ENCODE measurements at regions not wholly inside any gene's neighbourhood (a gene's known extent, or its start where the extent isn't known, plus 50 kb on each side); places are given as distances from the start of the nearest gene placed in this dataset.
A peak's percentile ranks its signal among the peaks of the same experiment; 100 is the strongest.

DNA sequence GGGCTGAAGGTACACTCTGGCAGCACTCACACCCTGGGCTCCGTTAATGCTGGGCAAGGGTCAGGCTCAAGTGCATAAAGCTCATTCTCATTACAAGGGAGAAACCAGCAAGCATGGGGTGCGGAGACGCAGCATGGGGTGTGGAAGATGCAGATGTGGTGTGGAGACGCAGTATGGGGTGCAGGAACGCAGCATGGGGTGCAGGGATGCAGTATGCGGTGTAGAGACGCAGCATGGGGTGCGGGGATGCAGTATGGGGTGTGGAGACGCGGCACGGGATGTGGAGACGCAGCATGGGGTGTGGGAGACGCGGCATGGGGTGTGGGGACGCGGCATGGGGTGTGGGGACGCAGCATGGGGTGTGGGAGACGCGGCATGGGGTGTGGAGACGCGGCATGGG, 390.7 kb downstream of the NPHP4 start:
- no peak for ATAC-seq
- WGBS, 2 donors: 60 to 69% methylated on average over 20 to 21 of the region's 21 CpGs

DNA sequence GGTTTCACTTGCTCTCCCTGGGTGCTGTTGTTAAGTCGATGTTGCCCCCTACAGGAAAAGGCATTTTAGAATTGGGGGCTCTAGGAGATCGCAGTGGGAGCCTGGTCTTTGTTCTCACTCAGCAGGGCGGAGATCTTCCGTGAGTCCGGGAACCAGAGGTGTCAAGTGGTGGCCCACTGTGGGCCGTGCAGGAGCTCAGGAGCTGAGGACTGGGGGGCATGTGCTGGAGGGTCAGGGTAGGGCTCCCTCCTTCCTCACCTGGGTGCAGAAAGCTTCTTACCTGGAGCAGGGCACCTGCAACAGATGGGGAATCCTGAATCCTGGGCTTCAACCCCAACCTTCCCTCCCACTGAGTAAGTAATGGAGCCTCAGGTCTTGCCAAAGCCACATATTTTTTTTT, 392.7 kb downstream of the NPHP4 start:
- intact Hi-C loops (cut with DNase I): no loop called here
- no peaks in the 10 kb centered on the region for H3K36me3 ChIP-seq (replicated peaks in 1 of 2; ENCODE audit: insufficient read depth in 1 of 2, low read depth in 2 of 2)
- no peak overlapping the region for H3K27ac ChIP-seq
- H3K9me3 ChIP-seq: no peaks in the 10 kb centered on the region
- peaks cover 0 to 7% of the 10 kb centered on the region in 2 donors for H3K27me3 ChIP-seq
- peaks cover 18% of the 10 kb centered on the region for H3K4me1 ChIP-seq
- H3K4me3 ChIP-seq: no peak overlapping the region
- no peak for TF ChIP-seq POLR2A (IDR thresholded peaks at IDR 0.05)
- TF ChIP-seq, protein P1, sequence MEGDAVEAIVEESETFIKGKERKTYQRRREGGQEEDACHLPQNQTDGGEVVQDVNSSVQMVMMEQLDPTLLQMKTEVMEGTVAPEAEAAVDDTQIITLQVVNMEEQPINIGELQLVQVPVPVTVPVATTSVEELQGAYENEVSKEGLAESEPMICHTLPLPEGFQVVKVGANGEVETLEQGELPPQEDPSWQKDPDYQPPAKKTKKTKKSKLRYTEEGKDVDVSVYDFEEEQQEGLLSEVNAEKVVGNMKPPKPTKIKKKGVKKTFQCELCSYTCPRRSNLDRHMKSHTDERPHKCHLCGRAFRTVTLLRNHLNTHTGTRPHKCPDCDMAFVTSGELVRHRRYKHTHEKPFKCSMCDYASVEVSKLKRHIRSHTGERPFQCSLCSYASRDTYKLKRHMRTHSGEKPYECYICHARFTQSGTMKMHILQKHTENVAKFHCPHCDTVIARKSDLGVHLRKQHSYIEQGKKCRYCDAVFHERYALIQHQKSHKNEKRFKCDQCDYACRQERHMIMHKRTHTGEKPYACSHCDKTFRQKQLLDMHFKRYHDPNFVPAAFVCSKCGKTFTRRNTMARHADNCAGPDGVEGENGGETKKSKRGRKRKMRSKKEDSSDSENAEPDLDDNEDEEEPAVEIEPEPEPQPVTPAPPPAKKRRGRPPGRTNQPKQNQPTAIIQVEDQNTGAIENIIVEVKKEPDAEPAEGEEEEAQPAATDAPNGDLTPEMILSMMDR (IDR thresholded peaks at IDR 0.05): no peak
- 48 to 52% methylated on average over 6 of the region's 6 CpGs for WGBS, 2 donors
- ATAC-seq: no peak
- DNase-seq: no peak

More for the DNA sequence above, 390.7 kb downstream of the NPHP4 start:
- TF ChIP-seq, protein P1 (IDR thresholded peaks at IDR 0.05): no peak
- no peak for TF ChIP-seq POLR2A (IDR thresholded peaks at IDR 0.05)
- no peak overlapping the region for H3K27ac ChIP-seq
- peaks cover 0 to 7% of the 10 kb centered on the region in 2 donors for H3K27me3 ChIP-seq
- H3K36me3 ChIP-seq (replicated peaks in 1 of 2; ENCODE audit: insufficient read depth in 1 of 2, low read depth in 2 of 2): no peaks in the 10 kb centered on the region
- intact Hi-C loops (cut with DNase I): no loop called here
- no peak for DNase-seq
- H3K9me3 ChIP-seq: no peaks in the 10 kb centered on the region
- peaks cover 18% of the 10 kb centered on the region for H3K4me1 ChIP-seq
- H3K4me3 ChIP-seq: no peak overlapping the region

DNA sequence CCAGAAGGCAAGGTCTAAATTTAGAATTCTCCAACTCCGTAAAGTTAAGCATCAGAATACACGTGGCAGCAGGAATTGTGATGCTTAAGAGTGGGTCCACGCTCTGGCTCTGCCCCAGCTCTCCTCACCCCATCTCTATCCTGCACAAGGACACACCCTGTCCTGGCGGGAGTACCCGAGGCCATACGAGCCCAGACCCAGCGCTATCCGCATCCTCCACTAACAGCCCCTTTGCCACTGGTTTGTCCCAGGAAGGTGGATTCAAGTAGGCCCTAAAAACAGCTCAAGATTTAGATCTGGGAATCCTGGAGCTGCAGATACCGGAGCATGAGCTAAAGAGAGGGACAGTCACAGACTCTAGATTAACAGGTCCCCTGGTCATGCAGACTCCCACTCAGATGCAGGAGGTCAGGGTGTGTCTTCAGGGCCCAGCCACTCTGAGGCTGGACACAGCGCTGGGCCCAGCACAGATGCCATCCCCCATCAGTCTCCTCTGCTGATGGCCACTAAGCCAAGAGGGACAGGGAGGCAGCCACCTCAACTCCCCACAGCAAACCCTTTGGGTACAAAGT, 393.3 kb downstream of the NPHP4 start:
- H3K9me3 ChIP-seq: no peaks in the 10 kb centered on the region
- H3K4me1 ChIP-seq: peaks cover 18% of the 10 kb centered on the region
- intact Hi-C loops (cut with DNase I): no loop called here
- WGBS, 2 donors: 68 to 69% methylated on average over 10 of the region's 10 CpGs
- DNase-seq (no peak), ATAC-seq (no peak)
- H3K4me3 ChIP-seq: no peak overlapping the region
- no peak overlapping the region for H3K27ac ChIP-seq
- H3K27me3 ChIP-seq: peaks cover 0 to 7% of the 10 kb centered on the region in 2 donors
- no peaks in the 10 kb centered on the region for H3K36me3 ChIP-seq (replicated peaks in 1 of 2; ENCODE audit: insufficient read depth in 1 of 2, low read depth in 2 of 2)
- TF ChIP-seq, protein P1 (IDR thresholded peaks at IDR 0.05): no peak

DNA sequence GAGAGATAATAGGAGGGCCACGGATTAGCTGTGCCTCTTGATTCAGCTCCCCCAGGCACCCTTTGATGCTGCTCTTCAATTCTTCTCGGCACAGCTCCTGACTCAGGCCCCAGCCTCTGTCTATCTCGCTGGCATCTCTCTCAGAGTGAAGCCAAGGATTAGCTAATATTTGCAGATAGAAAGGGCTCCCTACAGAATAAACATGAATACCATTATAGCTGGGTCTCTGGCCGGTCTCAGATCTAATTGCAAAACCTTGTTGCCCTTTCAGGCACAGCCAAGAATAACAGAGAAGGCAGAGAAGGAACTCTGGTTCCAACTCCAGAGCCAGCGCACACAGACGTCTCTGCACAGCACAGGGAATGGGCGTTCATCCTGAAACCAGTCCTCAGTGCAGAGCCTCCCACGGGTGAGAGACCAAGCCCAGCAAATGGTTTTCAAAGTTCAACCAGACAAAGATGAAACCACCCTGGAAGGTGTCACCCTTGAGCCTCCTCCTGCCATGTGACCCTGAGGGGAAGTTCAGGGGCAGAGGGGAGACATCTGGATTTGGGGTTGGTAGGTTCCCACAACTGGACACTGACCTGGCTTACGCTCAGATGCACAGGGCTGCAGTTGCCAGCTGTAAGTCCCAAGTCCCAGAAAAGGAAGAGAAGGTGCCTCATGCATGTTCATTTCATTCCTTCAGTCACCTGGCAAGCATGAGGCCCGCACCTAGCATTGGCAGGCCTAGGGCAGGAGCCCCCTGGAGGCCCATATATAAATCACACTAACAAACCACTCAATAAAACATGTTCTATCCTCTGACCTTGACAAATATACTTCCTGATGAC, 394.0 kb downstream of the NPHP4 start:
- Histone ChIP-seq H3K36me3 (replicated peaks in 1 of 2; ENCODE audit: insufficient read depth in 1 of 2, low read depth in 2 of 2) (no peaks in the 10 kb centered on the region), H3K27ac (no peak overlapping the region), H3K4me1 (peaks cover 18% of the 10 kb centered on the region), H3K27me3 (peaks cover 0 to 7% of the 10 kb centered on the region in 2 donors), H3K4me3 (no peak overlapping the region), H3K9me3 (no peaks in the 10 kb centered on the region)
- peak; percentile 63 for ATAC-seq
- 21 to 41% methylated on average over 9 to 10 of the region's 10 CpGs for WGBS, 2 donors
- TF ChIP-seq, protein P1 (IDR thresholded peaks at IDR 0.05): peak in 4 of 7 experiments; percentile 6 to 27 (median 21)
- TF ChIP-seq POLR2A (IDR thresholded peaks at IDR 0.05): no peak
- DNase-seq: peak; percentile 18 to 50 (median 22)
- intact Hi-C loops (cut with DNase I): no loop called here

Data from body of pancreas (tissue), 4 donors.